ENCODE measurements at regions not wholly inside any gene's neighbourhood (a gene's known extent, or its start where the extent isn't known, plus 50 kb on each side); places are given as distances from the start of the nearest gene placed in this dataset.

DNA sequence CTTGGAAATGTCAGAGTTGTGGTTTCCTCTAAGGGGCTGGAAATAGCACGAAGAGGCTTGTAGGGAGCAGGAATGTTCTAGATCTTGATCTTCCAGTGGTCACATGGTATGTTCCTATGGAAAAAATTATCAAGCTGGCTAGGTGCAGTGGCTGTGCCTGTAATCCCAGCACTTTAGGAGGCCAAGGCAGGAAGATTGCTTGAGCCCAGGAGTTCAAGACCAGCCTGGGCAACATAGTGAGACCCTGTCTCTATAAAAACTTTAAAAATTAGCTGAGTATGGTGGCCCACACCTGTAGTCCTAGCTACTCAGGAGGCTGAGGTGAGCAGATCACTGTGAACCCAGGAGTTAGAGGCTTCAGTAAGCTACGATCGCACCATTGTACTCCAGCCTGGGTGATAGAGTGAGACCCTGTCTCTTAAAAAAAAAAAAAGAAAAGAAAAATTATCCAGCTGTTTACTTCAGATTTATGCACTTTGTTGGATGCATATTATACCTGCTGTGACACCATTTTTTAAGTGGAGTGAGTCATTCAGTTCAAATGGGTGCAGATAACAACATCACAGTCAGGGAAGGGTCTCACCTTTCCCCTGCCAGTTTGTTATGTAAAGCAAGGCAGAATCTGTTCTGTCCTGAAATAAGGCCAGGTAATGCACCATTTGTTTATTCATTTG is 65.7 kb upstream of the LYRM9 start:
- TF ChIP-seq, protein P1, sequence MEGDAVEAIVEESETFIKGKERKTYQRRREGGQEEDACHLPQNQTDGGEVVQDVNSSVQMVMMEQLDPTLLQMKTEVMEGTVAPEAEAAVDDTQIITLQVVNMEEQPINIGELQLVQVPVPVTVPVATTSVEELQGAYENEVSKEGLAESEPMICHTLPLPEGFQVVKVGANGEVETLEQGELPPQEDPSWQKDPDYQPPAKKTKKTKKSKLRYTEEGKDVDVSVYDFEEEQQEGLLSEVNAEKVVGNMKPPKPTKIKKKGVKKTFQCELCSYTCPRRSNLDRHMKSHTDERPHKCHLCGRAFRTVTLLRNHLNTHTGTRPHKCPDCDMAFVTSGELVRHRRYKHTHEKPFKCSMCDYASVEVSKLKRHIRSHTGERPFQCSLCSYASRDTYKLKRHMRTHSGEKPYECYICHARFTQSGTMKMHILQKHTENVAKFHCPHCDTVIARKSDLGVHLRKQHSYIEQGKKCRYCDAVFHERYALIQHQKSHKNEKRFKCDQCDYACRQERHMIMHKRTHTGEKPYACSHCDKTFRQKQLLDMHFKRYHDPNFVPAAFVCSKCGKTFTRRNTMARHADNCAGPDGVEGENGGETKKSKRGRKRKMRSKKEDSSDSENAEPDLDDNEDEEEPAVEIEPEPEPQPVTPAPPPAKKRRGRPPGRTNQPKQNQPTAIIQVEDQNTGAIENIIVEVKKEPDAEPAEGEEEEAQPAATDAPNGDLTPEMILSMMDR (IDR thresholded peaks at IDR 0.05) = no peak
- TF ChIP-seq POLR2AphosphoS5 (IDR thresholded peaks at IDR 0.05; ENCODE audit: low read depth, low read length) (no peak), SIN3A (IDR thresholded peaks at IDR 0.05; ENCODE audit: borderline replicate concordance, insufficient read depth, low read depth, low read length) (no peak)
- TF ChIP-seq, protein P2, sequence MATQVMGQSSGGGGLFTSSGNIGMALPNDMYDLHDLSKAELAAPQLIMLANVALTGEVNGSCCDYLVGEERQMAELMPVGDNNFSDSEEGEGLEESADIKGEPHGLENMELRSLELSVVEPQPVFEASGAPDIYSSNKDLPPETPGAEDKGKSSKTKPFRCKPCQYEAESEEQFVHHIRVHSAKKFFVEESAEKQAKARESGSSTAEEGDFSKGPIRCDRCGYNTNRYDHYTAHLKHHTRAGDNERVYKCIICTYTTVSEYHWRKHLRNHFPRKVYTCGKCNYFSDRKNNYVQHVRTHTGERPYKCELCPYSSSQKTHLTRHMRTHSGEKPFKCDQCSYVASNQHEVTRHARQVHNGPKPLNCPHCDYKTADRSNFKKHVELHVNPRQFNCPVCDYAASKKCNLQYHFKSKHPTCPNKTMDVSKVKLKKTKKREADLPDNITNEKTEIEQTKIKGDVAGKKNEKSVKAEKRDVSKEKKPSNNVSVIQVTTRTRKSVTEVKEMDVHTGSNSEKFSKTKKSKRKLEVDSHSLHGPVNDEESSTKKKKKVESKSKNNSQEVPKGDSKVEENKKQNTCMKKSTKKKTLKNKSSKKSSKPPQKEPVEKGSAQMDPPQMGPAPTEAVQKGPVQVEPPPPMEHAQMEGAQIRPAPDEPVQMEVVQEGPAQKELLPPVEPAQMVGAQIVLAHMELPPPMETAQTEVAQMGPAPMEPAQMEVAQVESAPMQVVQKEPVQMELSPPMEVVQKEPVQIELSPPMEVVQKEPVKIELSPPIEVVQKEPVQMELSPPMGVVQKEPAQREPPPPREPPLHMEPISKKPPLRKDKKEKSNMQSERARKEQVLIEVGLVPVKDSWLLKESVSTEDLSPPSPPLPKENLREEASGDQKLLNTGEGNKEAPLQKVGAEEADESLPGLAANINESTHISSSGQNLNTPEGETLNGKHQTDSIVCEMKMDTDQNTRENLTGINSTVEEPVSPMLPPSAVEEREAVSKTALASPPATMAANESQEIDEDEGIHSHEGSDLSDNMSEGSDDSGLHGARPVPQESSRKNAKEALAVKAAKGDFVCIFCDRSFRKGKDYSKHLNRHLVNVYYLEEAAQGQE (IDR thresholded peaks at IDR 0.05; ENCODE audit: insufficient read depth in 1 of 2, low read depth in 2 of 2, low read length in 1 of 2) = no peak
